IgD-negative memory B cell (primary cell): ENCODE measurements at regions not wholly inside any gene's neighbourhood (a gene's known extent, or its start where the extent isn't known, plus 50 kb on each side); places are given as distances from the start of the nearest gene placed in this dataset.
A peak's percentile ranks its signal among the peaks of the same experiment; 100 is the strongest.

Experiments
- H3K27ac Mint-ChIP-seq, 3 donors: one replicate each; pipeline ENCODE4 v1.8.0; 2020 to 2022; ENCODE audit warnings: mild to moderate bottlenecking in 3 of 3, mixed read lengths in 3 of 3, moderate library complexity in 1 of 3
- H3K27me3 Mint-ChIP-seq: one replicate; pipeline ENCODE4 v1.8.0; 2021; ENCODE audit warnings: mixed read lengths
- H3K36me3 Mint-ChIP-seq: one replicate; pipeline ENCODE4 v1.8.0; 2020; ENCODE audit warnings: mild to moderate bottlenecking, mixed read lengths
- H3K4me1 Mint-ChIP-seq, 3 donors: one replicate each; pipeline ENCODE4 v1.8.0; 2020 to 2022; ENCODE audit warnings: mixed read lengths in 3 of 3, mild to moderate bottlenecking in 1 of 3
- H3K4me3 Mint-ChIP-seq, 4 donors: one replicate each; pipeline ENCODE4 v1.8.0; 2020 to 2022; ENCODE audit warnings: mild to moderate bottlenecking in 4 of 4, mixed read lengths in 4 of 4, moderate library complexity in 3 of 4
- H3K9me3 Mint-ChIP-seq, 3 donors: one replicate each; pipeline ENCODE4 v1.8.0; 2020 to 2021; ENCODE audit warnings: mixed read lengths in 3 of 3, mild to moderate bottlenecking in 1 of 3

DNA sequence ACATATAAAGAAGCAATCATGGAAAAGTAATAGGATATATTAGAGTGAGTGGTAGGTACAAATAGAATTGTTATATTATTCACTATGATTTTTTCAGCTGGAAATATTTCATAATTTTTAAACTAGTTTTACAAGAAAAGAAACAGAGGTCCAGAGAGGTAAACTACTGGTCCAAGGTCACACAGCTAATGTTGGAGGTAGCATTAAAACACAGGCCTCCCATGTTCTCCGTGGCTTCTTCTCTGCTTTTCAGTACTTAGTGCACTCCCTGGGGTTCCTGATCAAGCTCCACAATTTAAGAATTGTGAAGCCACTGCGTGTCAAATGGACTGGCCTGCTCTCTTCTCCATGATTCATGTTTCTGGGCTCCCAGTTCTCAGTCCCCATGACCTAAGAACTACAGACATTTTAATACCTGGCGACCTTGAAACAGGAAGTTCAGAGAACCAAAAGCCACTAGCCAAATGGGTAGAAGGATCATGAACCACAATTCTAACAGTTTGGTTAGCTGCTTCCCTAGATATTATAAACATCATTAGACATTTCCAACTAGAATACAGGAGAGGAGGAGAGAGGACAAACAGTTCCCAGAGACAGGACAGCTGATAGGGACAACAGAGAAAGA, 172.0 kb upstream of the KLF3 start:
- no peaks in the 10 kb centered on the region for H3K36me3 Mint-ChIP-seq
- no peak overlapping the region for H3K4me3 Mint-ChIP-seq
- H3K27me3 Mint-ChIP-seq, result peaks cover 7% of the 10 kb centered on the region
- no peak overlapping the region for H3K27ac Mint-ChIP-seq
- H3K4me1 Mint-ChIP-seq, result no peaks in the 10 kb centered on the region
- H3K9me3 Mint-ChIP-seq, result no peaks in the 10 kb centered on the region

- H3K4me1 Mint-ChIP-seq, result no peaks in the 10 kb centered on the region
- H3K27me3 Mint-ChIP-seq, result peaks cover 7% of the 10 kb centered on the region
- no peak overlapping the region for H3K4me3 Mint-ChIP-seq
These were observed 170.9 kb upstream of the KLF3 start for GRCh38 chr4:38493066-38493465.

DNA sequence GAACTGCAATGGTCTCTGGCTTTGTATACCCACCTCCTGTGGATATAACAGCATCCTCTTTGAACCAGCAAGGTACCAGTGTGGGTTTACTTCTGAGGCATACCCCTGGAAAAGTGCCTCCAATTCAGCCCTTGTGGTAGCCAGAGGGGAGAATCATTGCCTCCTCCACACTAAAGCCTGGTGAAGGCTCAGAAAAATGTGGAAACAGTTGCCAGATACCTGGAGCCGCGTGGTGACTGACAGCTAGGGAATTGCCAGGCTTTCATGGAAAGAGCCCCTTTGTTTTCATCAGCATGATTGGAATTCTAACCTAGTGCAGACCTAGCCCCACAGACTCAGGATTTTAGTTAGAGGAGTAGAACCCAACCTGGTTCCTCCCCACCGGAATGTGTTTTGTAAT, 168.6 kb upstream of the KLF3 start:
- H3K27me3 Mint-ChIP-seq, result peaks cover 3% of the 10 kb centered on the region
- H3K9me3 Mint-ChIP-seq, result no peaks in the 10 kb centered on the region
- no peaks in the 10 kb centered on the region for H3K36me3 Mint-ChIP-seq
- no peak overlapping the region for H3K4me3 Mint-ChIP-seq
- H3K4me1 Mint-ChIP-seq, result no peaks in the 10 kb centered on the region
- H3K27ac Mint-ChIP-seq, result no peak overlapping the region

More at GRCh38 chr4:38493066-38493465, 170.9 kb upstream of the KLF3 start:
- Mint-ChIP-seq H3K9me3 (no peaks in the 10 kb centered on the region), H3K27ac (no peak overlapping the region), H3K36me3 (no peaks in the 10 kb centered on the region)

DNA sequence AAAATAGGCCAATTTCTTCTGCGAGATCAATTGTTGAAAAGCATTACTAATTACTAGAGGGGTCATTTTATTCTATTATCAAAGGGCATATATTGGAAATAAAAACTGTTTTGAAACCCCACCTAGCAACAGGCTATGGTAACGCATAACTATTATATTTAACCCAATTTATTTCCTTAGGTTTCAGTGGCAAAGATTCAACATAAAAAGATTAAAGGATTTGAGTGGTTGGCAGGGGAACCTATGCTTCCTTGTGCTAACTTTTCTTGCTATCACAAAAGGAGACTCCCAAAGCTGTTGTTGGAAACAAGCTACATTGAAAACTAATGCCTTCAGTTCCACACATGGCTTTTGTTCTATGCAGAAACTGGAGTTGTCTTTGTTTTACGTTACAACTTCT, 166.9 kb upstream of the KLF3 start:
- H3K27me3 Mint-ChIP-seq, result peaks cover 6% of the 10 kb centered on the region
- H3K36me3 Mint-ChIP-seq, result no peaks in the 10 kb centered on the region
- H3K9me3 Mint-ChIP-seq, result no peaks in the 10 kb centered on the region
- H3K4me1 Mint-ChIP-seq, result no peaks in the 10 kb centered on the region
- no peak overlapping the region for H3K27ac Mint-ChIP-seq
- no peak overlapping the region for H3K4me3 Mint-ChIP-seq

- H3K4me1 Mint-ChIP-seq, result peaks cover 7 to 8% (median 7%) of the 10 kb centered on the region in 3 donors
- no peaks in the 10 kb centered on the region for H3K36me3 Mint-ChIP-seq
- no peaks in the 10 kb centered on the region for H3K9me3 Mint-ChIP-seq
- no peak overlapping the region for H3K27ac Mint-ChIP-seq
- no peak overlapping the region for H3K4me3 Mint-ChIP-seq
- peaks cover 12% of the 10 kb centered on the region for H3K27me3 Mint-ChIP-seq
These were observed 164.9 kb upstream of the KLF3 start for GRCh38 chr4:38499101-38499500.

DNA sequence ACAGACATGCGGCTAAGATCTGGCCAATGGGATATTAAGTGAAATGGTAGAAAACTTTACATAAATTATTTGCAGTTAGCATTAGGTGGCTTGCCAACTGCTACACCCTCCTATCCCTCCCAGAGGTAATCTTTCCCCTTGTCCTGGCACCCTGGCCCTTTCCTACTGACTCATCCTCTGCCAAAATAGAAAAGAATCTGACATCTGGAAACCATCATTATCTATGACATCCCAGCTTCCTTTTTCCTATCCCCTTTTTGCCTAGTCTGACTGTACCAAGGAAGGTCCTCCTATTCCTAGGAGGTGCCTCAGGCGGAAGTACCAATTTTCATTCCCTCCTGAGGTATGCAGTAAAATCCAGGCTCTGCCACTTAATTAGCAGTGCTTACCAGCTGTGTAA, 163.6 kb upstream of the KLF3 start:
- H3K9me3 Mint-ChIP-seq, result no peaks in the 10 kb centered on the region
- H3K27ac Mint-ChIP-seq, result no peak overlapping the region
- peaks cover 14 to 17% (median 14%) of the 10 kb centered on the region in 3 donors for H3K4me1 Mint-ChIP-seq
- H3K36me3 Mint-ChIP-seq, result no peaks in the 10 kb centered on the region
- peaks cover 21% of the 10 kb centered on the region for H3K27me3 Mint-ChIP-seq
- no peak overlapping the region for H3K4me3 Mint-ChIP-seq

GRCh38 chr4:38501698-38502097, 162.3 kb upstream of the KLF3 start:
- Mint-ChIP-seq H3K27me3 (peaks cover 22% of the 10 kb centered on the region), H3K9me3 (no peaks in the 10 kb centered on the region), H3K4me3 (no peak overlapping the region), H3K36me3 (peaks cover 1% of the 10 kb centered on the region), H3K4me1 (peaks cover 14 to 19% (median 19%) of the 10 kb centered on the region in 3 donors), H3K27ac (no peak overlapping the region)

GRCh38 chr4:38503689-38504395, 160.2 kb upstream of the KLF3 start:
- peaks cover 17 to 26% (median 24%) of the 10 kb centered on the region in 3 donors for H3K4me1 Mint-ChIP-seq
- H3K27me3 Mint-ChIP-seq, result peaks cover 37% of the 10 kb centered on the region
- no peaks in the 10 kb centered on the region for H3K9me3 Mint-ChIP-seq
- H3K27ac Mint-ChIP-seq, result peak overlapping the region in 2 of 3 donors; percentile 3 to 80
- peaks cover 1% of the 10 kb centered on the region for H3K36me3 Mint-ChIP-seq
- H3K4me3 Mint-ChIP-seq, result peak overlapping the region; percentile 8 to 88 (median 75)

DNA sequence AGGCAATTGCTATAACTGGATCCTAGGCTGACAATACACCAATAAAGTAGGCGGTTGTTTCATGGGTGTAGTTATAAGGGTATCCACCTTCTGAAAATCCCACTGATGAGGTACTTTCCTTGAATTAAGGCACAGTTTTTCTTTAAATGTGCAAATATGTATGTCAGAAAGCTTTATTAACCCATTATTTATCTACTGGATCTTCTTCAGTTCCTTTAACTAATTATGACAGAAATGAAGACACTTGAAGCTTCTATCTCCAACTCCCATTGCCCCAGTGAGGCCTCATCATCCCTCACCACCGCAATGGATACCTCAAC, 159.6 kb upstream of the KLF3 start:
- Mint-ChIP-seq H3K36me3 (peaks cover 1% of the 10 kb centered on the region), H3K9me3 (no peaks in the 10 kb centered on the region), H3K4me3 (peak overlapping the region in 2 of 4 donors; percentile 88), H3K4me1 (peaks cover 22 to 31% (median 29%) of the 10 kb centered on the region in 3 donors), H3K27ac (peak overlapping the region in 1 of 3 donors; percentile 3), H3K27me3 (peaks cover 41% of the 10 kb centered on the region)

- no peaks in the 10 kb centered on the region for H3K9me3 Mint-ChIP-seq
- H3K27ac Mint-ChIP-seq, result no peak overlapping the region
- H3K4me3 Mint-ChIP-seq, result peak overlapping the region in 3 of 4 donors; percentile 6 to 69 (median 34)
- H3K36me3 Mint-ChIP-seq, result peaks cover 3% of the 10 kb centered on the region
- peaks cover 39% of the 10 kb centered on the region for H3K27me3 Mint-ChIP-seq
- H3K4me1 Mint-ChIP-seq, result peaks cover 15 to 29% (median 24%) of the 10 kb centered on the region in 3 donors
These were observed 154.4 kb upstream of the KLF3 start for GRCh38 chr4:38509551-38509950.

GRCh38 chr4:38510201-38510600, 153.8 kb upstream of the KLF3 start:
- Mint-ChIP-seq H3K4me3 (peak overlapping the region in 2 of 4 donors; percentile 48 to 58), H3K4me1 (peaks cover 14 to 28% (median 23%) of the 10 kb centered on the region in 3 donors), H3K9me3 (no peaks in the 10 kb centered on the region), H3K27me3 (peaks cover 36% of the 10 kb centered on the region), H3K36me3 (peaks cover 3% of the 10 kb centered on the region), H3K27ac (peak overlapping the region in 2 of 3 donors; percentile 45 to 59)

GRCh38 chr4:38511702-38512101, 152.3 kb upstream of the KLF3 start:
- H3K9me3 Mint-ChIP-seq, result no peaks in the 10 kb centered on the region
- peaks cover 12 to 25% (median 16%) of the 10 kb centered on the region in 3 donors for H3K4me1 Mint-ChIP-seq
- H3K36me3 Mint-ChIP-seq, result peaks cover 3% of the 10 kb centered on the region
- H3K27me3 Mint-ChIP-seq, result peaks cover 33% of the 10 kb centered on the region
- H3K27ac Mint-ChIP-seq, result no peak overlapping the region
- peak overlapping the region in 1 of 4 donors; percentile 31 for H3K4me3 Mint-ChIP-seq

GRCh38 chr4:38512840-38513239, 151.2 kb upstream of the KLF3 start:
- Mint-ChIP-seq H3K36me3 (peaks cover 3% of the 10 kb centered on the region), H3K9me3 (no peaks in the 10 kb centered on the region), H3K27ac (no peak overlapping the region), H3K27me3 (peaks cover 24% of the 10 kb centered on the region), H3K4me1 (peaks cover 9 to 23% (median 12%) of the 10 kb centered on the region in 3 donors), H3K4me3 (peak overlapping the region in 1 of 4 donors; percentile 18)

DNA sequence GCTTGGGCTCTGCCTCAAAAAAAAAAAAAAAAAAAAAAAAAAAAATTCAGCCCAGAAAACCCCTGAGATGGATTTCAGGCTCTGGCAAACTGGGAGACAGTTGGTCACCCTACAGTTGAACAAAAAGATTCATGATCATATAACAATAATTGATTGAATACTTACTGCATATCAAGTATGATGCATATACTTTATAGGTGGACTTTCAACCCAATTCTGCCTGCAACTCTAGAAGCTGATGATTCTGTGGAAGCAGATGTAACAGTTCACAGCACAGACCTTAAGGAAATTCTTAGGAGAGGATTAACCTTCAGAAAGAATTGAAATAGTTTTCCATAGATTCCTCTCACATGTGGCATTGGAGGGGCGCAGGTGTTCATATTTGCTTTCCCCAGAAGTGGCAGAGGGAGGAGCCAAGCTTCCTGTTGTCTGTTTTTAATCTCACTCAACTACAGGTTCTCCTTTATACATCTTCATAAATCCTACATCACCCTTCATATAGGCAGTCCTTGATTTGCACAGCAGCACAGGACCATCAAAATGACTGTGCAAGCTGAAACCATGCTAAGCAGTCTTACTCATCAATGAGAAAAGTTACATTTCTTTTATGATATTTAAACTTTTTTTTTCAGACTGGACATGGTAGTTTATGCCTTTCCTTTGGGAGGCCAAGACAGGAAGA, 149.4 kb upstream of the KLF3 start:
- Mint-ChIP-seq H3K36me3 (peaks cover 3% of the 10 kb centered on the region), H3K4me3 (no peak overlapping the region), H3K9me3 (no peaks in the 10 kb centered on the region), H3K4me1 (peaks cover 3 to 13% (median 3%) of the 10 kb centered on the region in 3 donors), H3K27ac (no peak overlapping the region), H3K27me3 (peaks cover 12% of the 10 kb centered on the region)

DNA sequence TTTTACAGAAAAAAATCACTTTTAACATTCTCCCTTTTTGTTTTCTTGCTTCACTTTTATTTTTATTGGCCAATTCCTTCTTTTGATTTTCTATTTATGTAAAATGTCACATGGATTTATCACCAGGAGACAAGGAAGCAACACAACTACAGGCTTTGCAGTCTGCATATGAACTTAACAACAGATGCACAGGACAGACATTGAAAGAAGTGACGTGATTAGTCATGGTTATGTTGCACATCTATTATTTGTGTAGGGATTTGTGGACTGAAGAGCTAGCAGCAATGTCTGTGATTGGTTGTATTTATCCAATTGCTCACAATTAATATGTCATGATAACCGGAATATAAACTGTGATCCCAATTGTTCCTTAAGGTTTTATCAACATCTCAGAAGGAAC, 147.8 kb upstream of the KLF3 start:
- Mint-ChIP-seq H3K36me3 (peaks cover 3% of the 10 kb centered on the region), H3K27me3 (peaks cover 7% of the 10 kb centered on the region), H3K4me1 (peaks cover 0 to 8% (median 3%) of the 10 kb centered on the region in 3 donors), H3K27ac (no peak overlapping the region), H3K4me3 (no peak overlapping the region), H3K9me3 (no peaks in the 10 kb centered on the region)
